Kidney epithelial cell (primary cell): ENCODE measurements at regions not wholly inside any gene's neighbourhood (a gene's known extent, or its start where the extent isn't known, plus 50 kb on each side); places are given as distances from the start of the nearest gene placed in this dataset.

Experiments
- DNase-seq: peaks from one replicate; pipeline ENCODE4 v3.0.0-alpha.2; 2010; ENCODE audit warnings: low read depth
- H3K27me3 ChIP-seq: 2 replicates; pipeline ENCODE4 v1.6.0; 2011; ENCODE audit warnings: low read length; ENCODE audit not compliant: control insufficient read depth, insufficient read depth
- H3K36me3 ChIP-seq: 2 replicates; pipeline ENCODE4 v1.5.1; 2011; ENCODE audit warnings: low read length; ENCODE audit not compliant: control insufficient read depth, insufficient read depth
- H3K4me3 ChIP-seq: 2 replicates; pipeline ENCODE4 v1.5.1; 2011; ENCODE audit warnings: low read depth, mild to moderate bottlenecking, control low read depth, low read length
- CTCF ChIP-seq: IDR thresholded peaks from 2 replicates; pipeline ENCODE4 v1.5.1; 2011; ENCODE audit warnings: mild to moderate bottlenecking, moderate library complexity, low read length, control low read depth, inconsistent platforms; ENCODE audit not compliant: insufficient read depth, poor library complexity, severe bottlenecking

- Histone ChIP-seq H3K36me3 (no peaks in the 10 kb centered on the region), H3K4me3 (no peak overlapping the region), H3K27me3 (no peaks in the 10 kb centered on the region)
- no peak for TF ChIP-seq CTCF
- no peak for DNase-seq
Measured at GRCh38 chr15:91779960-91780359, 73.5 kb upstream of the SLCO3A1 start.

GRCh38 chr15:91780387-91780786, 73.1 kb upstream of the SLCO3A1 start:
- H3K27me3 ChIP-seq: no peaks in the 10 kb centered on the region
- H3K4me3 ChIP-seq: no peak overlapping the region
- no peaks in the 10 kb centered on the region for H3K36me3 ChIP-seq
- no peak for TF ChIP-seq CTCF
- no peak for DNase-seq

GRCh38 chr15:91782221-91782620, 71.3 kb upstream of the SLCO3A1 start:
- DNase-seq: no peak
- TF ChIP-seq CTCF: no peak
- H3K36me3 ChIP-seq: no peaks in the 10 kb centered on the region
- H3K27me3 ChIP-seq: no peaks in the 10 kb centered on the region
- H3K4me3 ChIP-seq: no peak overlapping the region

- TF ChIP-seq CTCF: no peak
- no peak for DNase-seq
- Histone ChIP-seq H3K4me3 (no peak overlapping the region), H3K27me3 (no peaks in the 10 kb centered on the region), H3K36me3 (no peaks in the 10 kb centered on the region)
Measured at GRCh38 chr15:91783008-91783407, 70.5 kb upstream of the SLCO3A1 start.

- TF ChIP-seq CTCF: no peak
- no peaks in the 10 kb centered on the region for H3K27me3 ChIP-seq
- no peak for DNase-seq
- H3K4me3 ChIP-seq: no peak overlapping the region
- no peaks in the 10 kb centered on the region for H3K36me3 ChIP-seq
Measured at GRCh38 chr15:91783451-91783850, 70.1 kb upstream of the SLCO3A1 start.

- no peak overlapping the region for H3K4me3 ChIP-seq
- no peak for TF ChIP-seq CTCF
- no peak for DNase-seq
- no peaks in the 10 kb centered on the region for H3K36me3 ChIP-seq
- no peaks in the 10 kb centered on the region for H3K27me3 ChIP-seq
Measured at GRCh38 chr15:91784973-91785709, 68.4 kb upstream of the SLCO3A1 start.
